Neural progenitor cell (in vitro differentiated cells): ENCODE measurements at regions not wholly inside any gene's neighbourhood (a gene's known extent, or its start where the extent isn't known, plus 50 kb on each side); places are given as distances from the start of the nearest gene placed in this dataset.

Experiments
- EZH2phosphoT487 ChIP-seq: fragments of 200-600 bp; sonication (generic); IDR thresholded peaks from 2 replicates; pipeline ENCODE4 v1.6.1; 2017; ENCODE audit warnings: antibody characterized with exemption
- TF ChIP-seq, protein P1 (sequence below): fragments of 200-600 bp; sonication (generic); IDR thresholded peaks from 2 replicates; pipeline ENCODE4 v1.5.1; 2017; ENCODE audit warnings: antibody characterized with exemption, mild to moderate bottlenecking

DNA sequence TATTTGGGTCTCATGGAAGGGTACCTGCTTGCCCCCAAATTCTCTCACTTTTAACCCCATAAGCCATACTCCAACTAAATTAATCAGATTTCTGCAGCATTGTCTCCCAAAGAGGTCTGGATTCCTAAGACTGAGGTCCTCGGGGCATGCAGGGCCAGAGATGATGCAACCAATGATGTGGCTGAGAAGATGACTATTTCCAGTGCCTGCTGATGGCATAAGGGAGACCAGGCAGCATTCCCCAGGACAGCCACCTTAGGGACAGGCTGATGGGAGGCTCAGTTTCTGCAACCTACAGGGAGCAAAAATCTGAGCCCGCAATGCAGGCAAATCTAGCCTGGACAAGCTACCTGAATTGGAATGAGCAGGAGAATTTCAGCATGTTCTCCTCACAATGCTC, 76.8 kb upstream of the ASIC2 start:
- TF ChIP-seq, protein P1, sequence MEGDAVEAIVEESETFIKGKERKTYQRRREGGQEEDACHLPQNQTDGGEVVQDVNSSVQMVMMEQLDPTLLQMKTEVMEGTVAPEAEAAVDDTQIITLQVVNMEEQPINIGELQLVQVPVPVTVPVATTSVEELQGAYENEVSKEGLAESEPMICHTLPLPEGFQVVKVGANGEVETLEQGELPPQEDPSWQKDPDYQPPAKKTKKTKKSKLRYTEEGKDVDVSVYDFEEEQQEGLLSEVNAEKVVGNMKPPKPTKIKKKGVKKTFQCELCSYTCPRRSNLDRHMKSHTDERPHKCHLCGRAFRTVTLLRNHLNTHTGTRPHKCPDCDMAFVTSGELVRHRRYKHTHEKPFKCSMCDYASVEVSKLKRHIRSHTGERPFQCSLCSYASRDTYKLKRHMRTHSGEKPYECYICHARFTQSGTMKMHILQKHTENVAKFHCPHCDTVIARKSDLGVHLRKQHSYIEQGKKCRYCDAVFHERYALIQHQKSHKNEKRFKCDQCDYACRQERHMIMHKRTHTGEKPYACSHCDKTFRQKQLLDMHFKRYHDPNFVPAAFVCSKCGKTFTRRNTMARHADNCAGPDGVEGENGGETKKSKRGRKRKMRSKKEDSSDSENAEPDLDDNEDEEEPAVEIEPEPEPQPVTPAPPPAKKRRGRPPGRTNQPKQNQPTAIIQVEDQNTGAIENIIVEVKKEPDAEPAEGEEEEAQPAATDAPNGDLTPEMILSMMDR = no peak
- TF ChIP-seq EZH2phosphoT487 = no peak
